ENCODE measurements at regions not wholly inside any gene's neighbourhood (a gene's known extent, or its start where the extent isn't known, plus 50 kb on each side); places are given as distances from the start of the nearest gene placed in this dataset.

- no peak for TF ChIP-seq EZH2 (IDR thresholded peaks at IDR 0.05; ENCODE audit: insufficient read depth, poor library complexity, severe bottlenecking)
- TF ChIP-seq EZH2phosphoT487 (IDR thresholded peaks at IDR 0.05; ENCODE audit: insufficient read depth, low read depth), result no peak
Observed at GRCh38 chr7:155233311-155234157, 64.1 kb upstream of the INSIG1 start.

All from GM23248 (cell line).